Esophagus (tissue), 2 donors: ENCODE measurements at regions not wholly inside any gene's neighbourhood (a gene's known extent, or its start where the extent isn't known, plus 50 kb on each side); places are given as distances from the start of the nearest gene placed in this dataset.

Source experiments
- H3K27ac ChIP-seq, 2 donors: one replicate each; pipeline ENCODE4 v1.5.1; 2013; ENCODE audit warnings: low read depth in 2 of 2, mild to moderate bottlenecking in 2 of 2, inconsistent platforms in 1 of 2, low read length in 1 of 2, moderate library complexity in 1 of 2
- H3K27me3 ChIP-seq, 2 donors: one replicate each; pipeline ENCODE4 v1.6.1; 2013; ENCODE audit warnings: low read length in 2 of 2, control low read depth in 1 of 2, mild to moderate bottlenecking in 1 of 2; ENCODE audit not compliant: insufficient read depth in 2 of 2, control insufficient read depth in 1 of 2
- H3K36me3 ChIP-seq, 2 donors: one replicate each; pipeline ENCODE4 v1.6.1; 2013; ENCODE audit warnings: low read length in 1 of 2; ENCODE audit not compliant: control insufficient read depth in 2 of 2, insufficient read depth in 2 of 2
- H3K4me1 ChIP-seq, 2 donors: one replicate each; pipeline ENCODE4 v1.6.1; 2013; ENCODE audit warnings: low read length in 1 of 2; ENCODE audit not compliant: control insufficient read depth in 2 of 2, insufficient read depth in 2 of 2
- H3K4me3 ChIP-seq, 2 donors: one replicate each; pipeline ENCODE4 v1.5.1; 2013; ENCODE audit warnings: low read length in 2 of 2, mild to moderate bottlenecking in 2 of 2, low read depth in 1 of 2, moderate library complexity in 1 of 2
- H3K9me3 ChIP-seq, 2 donors: one replicate each; pipeline ENCODE4 v1.6.1; 2013; ENCODE audit warnings: mild to moderate bottlenecking in 2 of 2, low read depth in 1 of 2, low read length in 1 of 2, moderate library complexity in 1 of 2; ENCODE audit not compliant: control insufficient read depth in 2 of 2, insufficient read depth in 1 of 2
- WGBS, 2 donors: extraction: QIAGEN DNeasy Blood & Tissue Kit; methylation state at CpG; one replicate each; pipeline ENCODE4 v1.1.7; 2013; 5-methylcytosine and 5-hydroxymethylcytosine counted together
- donor health status: healthy with polysubstance abuse.
- donor health status: Bipolar disorder and iron deficiency.

DNA sequence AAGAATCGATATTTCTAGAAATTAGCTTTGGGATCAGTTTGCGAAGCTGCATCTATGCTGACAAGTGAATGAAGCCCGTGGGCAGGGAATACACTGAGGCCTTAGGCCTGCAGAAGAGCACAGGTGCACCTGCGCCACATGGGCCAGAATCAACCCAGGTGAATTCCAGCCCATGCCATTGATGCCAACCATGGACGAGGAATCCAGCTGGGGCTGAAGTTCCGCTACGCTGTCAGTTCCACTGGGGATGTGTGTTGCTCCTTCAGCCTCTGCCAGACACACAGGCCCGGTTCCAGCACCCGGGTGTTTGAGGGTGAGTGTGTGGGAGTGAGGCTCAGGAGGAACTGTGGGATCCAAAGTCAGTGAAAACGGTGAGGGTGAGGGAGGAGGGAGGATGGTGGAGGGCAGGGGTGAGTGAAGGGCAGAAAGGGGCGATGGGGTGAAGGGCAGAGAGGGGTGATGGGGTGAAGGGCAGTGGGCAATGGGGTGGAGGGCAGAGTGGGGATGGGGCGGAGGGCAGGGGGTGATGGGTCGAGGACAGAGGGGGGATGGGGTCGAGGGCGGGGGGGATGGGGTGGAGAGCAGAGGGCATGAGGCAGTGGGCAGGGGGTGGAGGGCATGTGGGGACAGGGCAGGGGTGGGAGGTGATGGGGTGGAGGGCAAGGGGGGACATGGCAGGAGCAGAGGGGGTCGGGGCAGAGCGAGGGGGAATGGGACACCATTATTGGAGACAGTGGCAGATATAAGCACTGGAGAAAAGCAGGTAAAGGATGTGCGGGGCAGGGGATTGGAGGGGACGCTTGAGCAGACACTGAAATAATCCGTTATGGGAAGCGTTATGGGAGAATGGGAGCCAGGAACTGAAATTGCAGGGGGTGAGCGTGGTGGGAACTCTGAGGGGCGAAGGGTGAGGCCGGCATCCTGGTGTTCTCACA is 931.6 kb downstream of the BRD1 start:
- 75 to 81% methylated on average over 23 to 24 of the region's 24 CpGs for WGBS, 2 donors
- no peaks in the 10 kb centered on the region for H3K27me3 ChIP-seq
- no peaks in the 10 kb centered on the region for H3K4me1 ChIP-seq
- peaks cover 0 to 3% of the 10 kb centered on the region in 2 donors for H3K9me3 ChIP-seq
- H3K4me3 ChIP-seq = no peak overlapping the region
- no peaks in the 10 kb centered on the region for H3K36me3 ChIP-seq
- H3K27ac ChIP-seq = no peak overlapping the region

DNA sequence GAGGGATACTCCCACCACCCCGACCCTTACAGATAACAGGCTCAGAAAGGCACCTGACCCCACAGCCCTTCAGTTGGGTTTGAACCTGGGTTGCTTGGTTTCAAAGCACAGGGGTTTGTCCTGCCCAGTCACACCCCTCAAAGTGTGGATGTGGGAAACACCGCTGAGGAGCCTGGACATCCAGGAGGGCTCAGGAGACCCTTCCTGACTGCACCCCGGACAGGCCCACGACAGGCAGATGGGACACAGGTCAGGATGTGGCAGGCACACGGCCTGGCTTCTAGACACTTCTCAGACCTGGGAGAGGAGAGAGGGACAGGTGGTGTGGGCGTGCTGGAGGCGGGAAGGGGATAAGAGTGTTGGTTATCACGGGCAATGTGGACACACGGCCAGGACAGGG is 932.3 kb downstream of the BRD1 start:
- no peaks in the 10 kb centered on the region for H3K36me3 ChIP-seq
- H3K27ac ChIP-seq = no peak overlapping the region
- no peak overlapping the region for H3K4me3 ChIP-seq
- peaks cover 0 to 6% of the 10 kb centered on the region in 2 donors for H3K9me3 ChIP-seq
- WGBS, 2 donors = 76 to 79% methylated on average over 9 of the region's 9 CpGs
- no peaks in the 10 kb centered on the region for H3K27me3 ChIP-seq
- no peaks in the 10 kb centered on the region for H3K4me1 ChIP-seq

DNA sequence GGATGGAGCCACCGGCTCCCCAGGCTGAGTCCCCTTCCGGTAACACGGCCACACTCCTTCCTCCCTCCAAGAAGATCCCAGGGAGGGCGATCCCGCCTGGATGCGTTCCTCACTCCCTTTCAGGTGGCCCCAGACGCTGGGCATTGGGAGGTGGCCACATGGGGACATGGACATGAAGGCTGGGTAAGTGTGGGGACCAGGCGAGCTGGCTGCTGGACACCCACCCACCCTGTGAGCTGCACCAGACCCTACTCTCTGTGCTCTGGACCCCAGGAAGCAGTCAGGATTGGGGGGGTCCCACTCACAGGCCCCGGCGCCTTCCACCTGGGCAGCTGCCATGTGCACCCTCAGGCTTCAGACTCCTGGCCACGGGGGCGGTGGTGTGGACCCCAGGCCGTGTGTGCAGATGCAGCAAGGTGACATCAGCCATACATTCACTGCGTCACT is 932.8 kb downstream of the BRD1 start:
- Histone ChIP-seq H3K27me3 (no peaks in the 10 kb centered on the region), H3K4me1 (no peaks in the 10 kb centered on the region), H3K9me3 (peaks cover 0 to 6% of the 10 kb centered on the region in 2 donors), H3K4me3 (no peak overlapping the region), H3K36me3 (no peaks in the 10 kb centered on the region), H3K27ac (no peak overlapping the region)
- WGBS, 2 donors = 80 to 85% methylated on average over 13 to 14 of the region's 14 CpGs

DNA sequence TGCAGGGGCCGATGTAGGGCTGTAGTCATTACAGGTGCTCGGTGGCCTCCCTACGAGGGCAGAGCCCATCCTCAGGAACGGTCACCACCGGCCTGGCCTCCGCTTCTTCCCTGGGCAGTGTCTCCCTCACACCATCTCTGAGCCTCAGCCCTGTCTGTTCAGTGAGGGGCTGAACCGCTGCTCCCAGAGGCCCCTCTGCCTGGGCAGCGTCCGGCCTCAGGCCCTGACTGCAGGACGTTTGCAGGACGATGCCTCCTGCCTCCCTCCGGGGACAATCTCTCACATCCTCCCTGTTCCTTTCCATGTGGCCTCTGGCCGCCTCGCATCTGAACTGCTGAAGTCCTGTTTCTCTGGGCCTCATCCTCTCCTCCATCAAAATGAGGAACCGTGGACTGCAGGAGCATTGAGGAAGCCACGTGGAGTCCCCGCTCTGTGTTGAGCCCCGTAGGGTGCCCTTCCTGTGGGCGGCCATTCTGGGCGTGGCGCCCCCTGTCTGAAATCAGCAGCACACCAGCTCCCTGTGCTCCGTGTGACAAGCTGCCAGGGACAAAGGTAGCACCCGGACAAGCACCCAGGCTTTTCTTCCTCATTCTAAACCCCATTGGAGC is 933.5 kb downstream of the BRD1 start:
- H3K9me3 ChIP-seq = peaks cover 0 to 6% of the 10 kb centered on the region in 2 donors
- H3K36me3 ChIP-seq = no peaks in the 10 kb centered on the region
- no peak overlapping the region for H3K4me3 ChIP-seq
- no peaks in the 10 kb centered on the region for H3K27me3 ChIP-seq
- 71% methylated on average over 23 of the region's 23 CpGs for WGBS, 2 donors
- no peak overlapping the region for H3K27ac ChIP-seq
- H3K4me1 ChIP-seq = no peaks in the 10 kb centered on the region

DNA sequence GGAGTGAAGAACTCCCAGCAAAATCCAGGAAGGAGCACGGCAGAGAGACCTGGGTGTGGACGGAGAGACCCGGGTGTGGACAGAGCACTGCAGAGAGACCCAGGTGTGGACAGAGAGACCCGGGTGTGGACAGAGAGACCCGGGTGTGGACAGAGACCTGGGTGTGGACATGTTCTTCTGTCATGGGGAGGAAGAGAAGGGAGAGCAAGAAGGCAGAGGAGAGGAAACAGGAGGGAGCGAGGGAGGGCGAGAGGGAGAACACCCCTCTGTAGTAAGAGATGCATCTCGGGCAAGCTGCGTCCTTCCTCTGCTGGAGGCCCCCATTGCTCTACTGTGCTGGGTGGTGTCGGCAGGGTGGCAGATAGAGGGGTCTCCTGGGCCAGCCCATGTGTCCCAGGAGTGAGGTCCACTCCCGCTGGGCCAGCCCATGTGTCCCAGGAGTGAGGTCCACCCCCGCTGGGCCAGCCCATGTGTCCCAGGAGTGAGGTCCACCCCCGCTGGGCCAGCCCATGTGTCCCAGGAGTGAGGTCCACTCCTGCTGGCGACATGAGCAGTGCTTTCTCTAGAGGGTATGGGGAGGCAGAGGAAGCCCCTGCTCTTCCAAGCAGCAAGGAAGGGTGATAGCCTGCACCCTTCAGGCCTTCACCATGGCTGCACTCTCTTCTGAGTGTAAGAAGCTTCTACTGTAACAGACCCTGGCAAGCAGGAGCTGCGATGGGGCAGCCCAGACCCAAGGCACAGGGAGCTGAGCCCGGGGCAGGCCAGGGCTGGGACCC is 934.2 kb downstream of the BRD1 start:
- Histone ChIP-seq H3K4me1 (no peaks in the 10 kb centered on the region), H3K4me3 (no peak overlapping the region), H3K27me3 (no peaks in the 10 kb centered on the region), H3K9me3 (peaks cover 0 to 6% of the 10 kb centered on the region in 2 donors), H3K27ac (no peak overlapping the region), H3K36me3 (no peaks in the 10 kb centered on the region)
- WGBS, 2 donors = 79 to 81% methylated on average over 13 to 16 of the region's 16 CpGs

DNA sequence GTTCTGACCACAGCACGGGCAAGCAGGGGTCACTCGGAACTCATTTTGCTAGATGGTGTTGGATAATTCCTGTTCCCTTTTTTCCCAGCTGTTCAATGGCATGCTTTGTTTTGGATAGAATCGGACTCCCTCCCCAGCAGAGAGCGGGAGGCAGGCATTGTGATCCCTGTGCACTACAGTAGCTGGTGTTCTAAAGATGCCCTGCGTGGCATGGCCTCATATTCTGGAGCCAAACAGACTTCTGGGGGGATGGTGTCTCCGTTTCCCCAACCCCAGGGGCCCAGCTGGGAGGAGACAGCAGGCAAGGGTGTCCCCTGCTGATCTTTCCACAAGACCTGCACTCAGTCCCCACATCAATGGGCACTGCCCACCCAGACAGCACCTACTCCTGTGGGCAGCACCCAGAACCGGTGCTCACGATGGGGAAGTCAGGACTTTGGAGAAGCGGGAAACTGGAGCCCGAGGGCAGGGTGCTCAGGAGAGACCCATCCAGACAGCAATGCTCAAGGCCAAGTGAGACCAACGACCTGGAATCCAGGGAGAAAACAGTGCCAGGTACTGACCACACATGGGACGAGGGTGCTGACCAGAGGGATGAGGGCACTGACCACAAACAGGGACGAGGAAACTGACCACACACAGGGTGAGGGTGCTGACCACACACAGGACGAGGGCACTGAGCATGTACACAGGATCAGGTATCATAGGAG is 934.9 kb downstream of the BRD1 start:
- WGBS, 2 donors = 65 to 68% methylated on average over 14 of the region's 14 CpGs
- no peaks in the 10 kb centered on the region for H3K27me3 ChIP-seq
- no peak overlapping the region for H3K27ac ChIP-seq
- no peaks in the 10 kb centered on the region for H3K36me3 ChIP-seq
- H3K9me3 ChIP-seq = peaks cover 0 to 6% of the 10 kb centered on the region in 2 donors
- no peak overlapping the region for H3K4me3 ChIP-seq
- no peaks in the 10 kb centered on the region for H3K4me1 ChIP-seq

DNA sequence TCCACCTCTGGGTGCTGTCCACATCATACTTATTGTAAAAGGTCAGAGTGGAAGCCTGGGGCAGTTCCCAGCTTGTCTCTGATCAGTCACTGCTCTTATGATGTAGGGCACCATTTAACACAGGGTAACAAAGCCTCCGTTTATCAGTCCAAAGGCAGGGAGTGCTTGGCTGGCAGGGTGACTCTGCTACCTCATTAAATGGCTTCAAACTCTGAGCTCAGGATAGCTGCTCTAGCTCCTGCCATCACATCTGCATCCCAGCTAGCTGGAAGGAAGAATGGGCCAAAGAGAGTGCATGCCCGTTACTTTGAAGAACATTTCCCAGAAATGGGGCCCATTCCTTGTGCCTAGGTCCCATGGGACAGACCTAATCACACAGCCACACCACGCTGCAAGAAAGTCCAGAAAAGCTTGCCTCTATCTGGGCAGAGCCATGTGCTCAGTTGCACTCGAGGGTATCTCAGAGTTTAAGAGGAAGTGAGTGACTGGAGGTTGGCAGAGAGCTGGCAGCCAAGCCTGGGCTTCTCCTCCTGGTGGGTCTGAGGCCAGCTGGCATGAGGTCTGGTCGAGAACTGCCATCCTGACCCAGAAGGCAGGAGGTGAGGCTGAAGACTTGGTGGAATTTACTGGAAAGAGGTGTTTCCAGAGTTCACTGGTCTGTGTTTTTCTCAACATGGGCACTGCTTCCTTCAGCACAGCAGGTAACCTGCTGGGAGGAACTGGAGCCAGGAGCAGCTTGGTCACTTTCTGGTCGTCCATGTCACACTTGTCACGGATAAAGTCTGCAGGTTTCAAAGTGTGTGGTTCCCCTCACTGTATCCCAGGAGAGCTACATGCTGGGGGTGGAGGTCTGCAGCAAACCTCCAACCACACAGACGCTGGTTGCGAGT is 935.7 kb downstream of the BRD1 start:
- Histone ChIP-seq H3K27ac (no peak overlapping the region), H3K9me3 (peaks cover 0 to 6% of the 10 kb centered on the region in 2 donors), H3K36me3 (no peaks in the 10 kb centered on the region), H3K27me3 (no peaks in the 10 kb centered on the region), H3K4me3 (no peak overlapping the region), H3K4me1 (no peaks in the 10 kb centered on the region)
- WGBS, 2 donors = 57 to 67% methylated on average over 9 of the region's 9 CpGs

DNA sequence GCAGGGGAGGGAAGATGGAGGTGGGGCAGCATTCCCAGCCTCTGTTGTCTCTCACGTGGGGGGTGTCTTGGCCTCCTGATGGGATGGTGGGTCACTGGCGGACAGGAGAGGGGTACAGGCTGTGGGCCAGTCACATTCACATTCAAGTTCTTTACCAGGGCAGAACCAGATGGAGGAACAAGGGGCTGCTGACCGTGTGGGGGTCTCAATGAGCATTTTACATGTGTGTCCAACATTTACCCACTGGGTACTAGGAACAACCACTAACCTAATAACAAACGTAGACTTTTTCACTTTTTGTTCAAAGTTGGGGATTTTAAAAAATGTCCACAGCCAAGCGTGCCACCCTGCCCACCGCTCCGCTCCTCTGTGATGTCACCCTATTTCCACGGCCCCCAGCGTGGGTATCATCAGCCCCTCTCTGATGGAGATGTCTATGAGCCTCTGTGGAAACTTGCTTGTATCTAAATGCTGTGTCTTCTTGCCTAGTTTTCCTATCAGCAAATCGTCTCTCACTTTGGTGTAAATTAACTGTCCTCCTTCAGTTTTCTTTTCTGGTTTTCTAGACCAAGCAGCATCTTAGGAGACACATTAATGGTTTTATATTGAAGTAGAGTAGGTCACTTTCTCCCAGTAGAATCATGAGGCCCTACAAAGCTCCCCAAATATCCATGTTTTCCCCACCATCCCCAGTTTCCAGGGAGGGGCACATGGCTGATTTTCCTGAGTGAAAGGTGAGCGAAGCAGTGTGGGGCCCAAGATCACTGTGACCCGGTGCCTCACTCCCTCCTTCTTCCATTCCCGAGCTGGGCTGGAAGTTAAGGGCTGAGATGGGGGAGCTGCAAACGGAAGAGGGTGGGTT is 936.7 kb downstream of the BRD1 start:
- H3K9me3 ChIP-seq = peaks cover 0 to 6% of the 10 kb centered on the region in 2 donors
- no peak overlapping the region for H3K27ac ChIP-seq
- WGBS, 2 donors = 69 to 77% methylated on average over 14 of the region's 14 CpGs
- no peaks in the 10 kb centered on the region for H3K36me3 ChIP-seq
- H3K4me3 ChIP-seq = no peak overlapping the region
- H3K4me1 ChIP-seq = no peaks in the 10 kb centered on the region
- H3K27me3 ChIP-seq = no peaks in the 10 kb centered on the region
